ENCODE measurements at regions not wholly inside any gene's neighbourhood (a gene's known extent, or its start where the extent isn't known, plus 50 kb on each side); places are given as distances from the start of the nearest gene placed in this dataset.

DNA sequence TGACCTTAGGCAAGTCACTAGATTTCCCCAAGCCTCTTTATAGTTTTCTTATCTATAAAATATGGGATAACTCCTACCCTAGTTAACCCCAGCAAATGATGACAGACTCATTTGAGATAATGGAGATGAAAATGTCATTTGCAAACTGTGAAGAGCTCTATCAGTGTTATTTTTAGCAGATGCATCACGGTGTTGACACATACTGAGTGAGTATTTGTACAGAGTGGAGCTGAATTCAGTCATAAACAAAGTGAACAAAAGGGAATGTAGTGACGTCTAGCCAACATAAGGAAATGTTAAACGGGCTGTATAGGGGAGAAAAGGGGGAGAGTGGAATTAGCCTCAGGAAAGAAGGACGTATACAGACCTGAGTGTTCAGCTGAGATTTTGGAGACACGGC, 75.9 kb downstream of the NMUR2 start:
- Histone ChIP-seq H3K9ac (replicated peaks; ENCODE audit: extremely low read depth, insufficient read depth, low read length) (no peak overlapping the region), H4K20me1 (replicated peaks; ENCODE audit: control insufficient read depth, extremely low read depth, insufficient read depth, low read length) (no peaks in the 10 kb centered on the region), H3K9me3 (replicated peaks; ENCODE audit: control insufficient read depth, insufficient read depth, low read length) (no peaks in the 10 kb centered on the region), H3K79me2 (ENCODE audit: control insufficient read depth, insufficient read depth, low read length) (no peaks in the 10 kb centered on the region), H3K27me3 (ENCODE audit: control insufficient read depth in 2 of 2, insufficient read depth in 2 of 2, low read length in 2 of 2) (no peaks in the 10 kb centered on the region), H2AFZ (ENCODE audit: low read depth, low read length) (no peak overlapping the region), H3K36me3 (ENCODE audit: control insufficient read depth in 2 of 2, extremely low read depth in 1 of 2, insufficient read depth in 2 of 2, low read length in 2 of 2) (no peaks in the 10 kb centered on the region), H3K9me1 (replicated peaks; ENCODE audit: control insufficient read depth, extremely low read depth, insufficient read depth, low read length) (no peaks in the 10 kb centered on the region), H3K4me3 (replicated peaks in 1 of 3; ENCODE audit: insufficient read depth in 1 of 3, low read depth in 1 of 3, low read length in 3 of 3) (no peak overlapping the region), H3K4me2 (ENCODE audit: insufficient read depth, low read length) (no peak overlapping the region), H3K4me1 (ENCODE audit: control insufficient read depth, extremely low read depth, insufficient read depth, low read length) (no peaks in the 10 kb centered on the region), H3K27ac (ENCODE audit: insufficient read depth, low read depth, low read length) (no peak overlapping the region)
- FAIRE-seq (no peak), DNase-seq (ENCODE audit: low read depth, low spot score) (no peak)
- CTCF ChIA-PET, result no interaction called here
- POLR2A ChIA-PET, result no interaction called here
- intact Hi-C loops (cut with micrococcal nuclease) (no loop called here), dilution Hi-C loops (cut with MboI; ENCODE audit: extremely low pct_ligation_motif_present, low sequenced_read_pairs) (no loop called here)
- TF ChIP-seq GATA2 (IDR thresholded peaks at IDR 0.05; ENCODE audit: insufficient read depth, insufficient read length, low read depth, low read length) (no peak), POLR2A (IDR thresholded peaks at IDR 0.05; ENCODE audit: low read depth, low read length) (no peak), JUN (IDR thresholded peaks at IDR 0.05; ENCODE audit: borderline replicate concordance, insufficient read depth, insufficient read length, low read depth) (no peak), EZH2 (IDR thresholded peaks at IDR 0.05; ENCODE audit: borderline replicate concordance, low read depth, low read length, severe bottlenecking) (no peak), MAX (IDR thresholded peaks at IDR 0.05; ENCODE audit: insufficient read depth, insufficient read length) (no peak), FOS (IDR thresholded peaks at IDR 0.05; ENCODE audit: borderline replicate concordance, insufficient read depth, low read length) (no peak), POLR2AphosphoS5 (IDR thresholded peaks at IDR 0.05; ENCODE audit: insufficient read depth, low read depth, low read length) (no peak), CTCF (IDR thresholded peaks at IDR 0.05; ENCODE audit: extremely low read depth in 1 of 2, insufficient read depth in 1 of 2, low read depth in 1 of 2, low read length in 2 of 2) (no peak), MYC (IDR thresholded peaks at IDR 0.05; ENCODE audit: low read depth, low read length) (no peak)
- no TSS peak for BruUV-seq (replicated peaks)

Data from endothelial cell of umbilical vein (primary cell).